A549 (cell line): ENCODE measurements at regions not wholly inside any gene's neighbourhood (a gene's known extent, or its start where the extent isn't known, plus 50 kb on each side); places are given as distances from the start of the nearest gene placed in this dataset.
A peak's percentile ranks its signal among the peaks of the same experiment; 100 is the strongest.

Experiments
- ATAC-seq, 2 experiments: fragments of 200-7000 bp in 1 of 2; fragments of >200 bp in 1 of 2; cut with Nextera tagmentation in 1 of 2; cut with Tn5 transposase in 1 of 2; 3 replicates each; pipeline versions ENCODE4 v1.8.0 to v1.9.1; 2018 to 2020; ENCODE audit warnings: mild to moderate bottlenecking in 1 of 2, moderate library complexity in 1 of 2
- CTCF ChIA-PET: fragments of 300-600 bp; sonication (Branson Sonifier 250); formaldehyde crosslinking; extraction: SDS; loops from one replicate; lab custom pipeline; 2021; ENCODE audit warnings: antibody characterized with exemption, inconsistent platforms; lab: Yijun Ruan, JAX
- POLR2A ChIA-PET: fragments of 350-600 bp; formaldehyde crosslinking; extraction: SDS; loops from one replicate; lab custom pipeline; 2021; ENCODE audit warnings: antibody characterized with exemption, inconsistent platforms; lab: Yijun Ruan, JAX
- DNase-seq, 2 experiments: peaks; one replicate each; pipeline versions ENCODE4 v3.0.0 to v3.0.0-alpha.2; 2011 to 2016; ENCODE audit warnings: low read depth in 1 of 2, low spot score in 1 of 2
- FAIRE-seq: peaks from 2 replicates; lab custom pipeline; 2011; peaks lifted over from hg19 to GRCh38; lab: Jason Lieb, UNC
- H3K27ac ChIP-seq, 2 experiments: fragments of >200 bp; sonication (Bioruptor Twin); formaldehyde crosslinking; 3 replicates each; pipeline ENCODE4 v1.5.1; 2016 to 2017
- H3K4me1 ChIP-seq: fragments of >200 bp; sonication (Bioruptor Twin); formaldehyde crosslinking; 3 replicates; pipeline ENCODE4 v1.6.1; 2016
- H3K4me2 ChIP-seq: fragments of >200 bp; sonication (Bioruptor Twin); formaldehyde crosslinking; 3 replicates; pipeline ENCODE4 v1.6.1; 2016
- H3K4me3 ChIP-seq: fragments of >200 bp; sonication (Bioruptor Twin); formaldehyde crosslinking; 3 replicates; pipeline ENCODE4 v1.5.1; 2016
- H3K9me3 ChIP-seq: fragments of >200 bp; sonication (Bioruptor Twin); formaldehyde crosslinking; 3 replicates; pipeline ENCODE4 v1.6.1; 2016
- BHLHE40 ChIP-seq: IDR thresholded peaks from 2 replicates; pipeline ENCODE4 v1.6.1; 2012; ENCODE audit warnings: low read depth, low read length, inconsistent platforms
- CTCF ChIP-seq: fragments of >200 bp; sonication (Bioruptor Twin); formaldehyde crosslinking; IDR thresholded peaks from 3 replicates; pipeline ENCODE4 v1.5.1; 2016
- E2F6 ChIP-seq: IDR thresholded peaks from 2 replicates; pipeline ENCODE4 v1.6.1; 2012; ENCODE audit warnings: low read depth, borderline replicate concordance
- ESRRA ChIP-seq: fragments of 150-350 bp; IDR thresholded peaks from 2 replicates; pipeline ENCODE4 v1.6.1; 2014; ENCODE audit warnings: mild to moderate bottlenecking, low read length, borderline replicate concordance
- FOSL2 ChIP-seq, 2 experiments: fragments of 450-650 bp in 1 of 2; fragments of >200 bp in 1 of 2; sonication (Bioruptor Twin) in 1 of 2; formaldehyde crosslinking; IDR thresholded peaks; 2 replicates each; pipeline versions ENCODE4 v1.5.0 to v1.6.1; 2016 to 2020; ENCODE audit warnings: mild to moderate bottlenecking in 1 of 2, moderate library complexity in 1 of 2
- FOXS1 ChIP-seq: fragments of 250-450 bp; sonication (Bioruptor Pico); IDR thresholded peaks from 2 replicates; pipeline ENCODE4 v1.5.0; 2020; ENCODE audit warnings: mild to moderate bottlenecking, moderate library complexity
- HDAC2 ChIP-seq: fragments of 200-600 bp; sonication (generic); IDR thresholded peaks from 2 replicates; pipeline ENCODE4 v1.6.1; 2016
- HMGXB4 ChIP-seq: fragments of 250-450 bp; sonication (Bioruptor Pico); IDR thresholded peaks from 2 replicates; pipeline ENCODE4 v1.5.0; 2021; ENCODE audit warnings: mild to moderate bottlenecking, moderate library complexity, borderline replicate concordance
- JUN ChIP-seq, 2 experiments: fragments of >200 bp; sonication (Bioruptor Twin); formaldehyde crosslinking; IDR thresholded peaks; 2 replicates in 1 of 2; 3 replicates in 1 of 2; pipeline ENCODE4 v1.6.1; 2016 to 2017
- MAFK ChIP-seq: fragments of 450-650 bp; IDR thresholded peaks from 2 replicates; pipeline ENCODE4 v1.6.1; 2014; ENCODE audit not compliant: partially characterized antibody
- NPAS2 ChIP-seq: fragments of 250-450 bp; sonication (Bioruptor Pico); IDR thresholded peaks from 2 replicates; pipeline ENCODE4 v1.8.0; 2022; ENCODE audit warnings: mild to moderate bottlenecking, moderate library complexity, borderline replicate concordance
- PHF8 ChIP-seq: fragments of 200-600 bp; sonication (generic); IDR thresholded peaks from 2 replicates; pipeline ENCODE4 v1.6.1; 2016; ENCODE audit warnings: low read depth, mild to moderate bottlenecking, antibody characterized with exemption, moderate library complexity, borderline replicate concordance
- RAD21 ChIP-seq, 2 experiments: fragments of >200 bp in 1 of 2; sonication (Bioruptor Twin) in 1 of 2; formaldehyde crosslinking in 1 of 2; IDR thresholded peaks in 1 of 2; conservative IDR thresholded peaks in 1 of 2; 2 replicates in 1 of 2; 3 replicates in 1 of 2; pipeline ENCODE4 v1.6.1; 2012 to 2018; ENCODE audit warnings: inconsistent platforms in 1 of 2
- SMC3 ChIP-seq: fragments of >200 bp; sonication (Bioruptor Twin); formaldehyde crosslinking; IDR thresholded peaks from 3 replicates; pipeline ENCODE4 v1.6.1; 2018; ENCODE audit warnings: inconsistent platforms
- TFCP2L1 ChIP-seq: fragments of 250-450 bp; sonication (Bioruptor Pico); IDR thresholded peaks from 2 replicates; pipeline ENCODE4 v1.5.0; 2021; ENCODE audit warnings: mild to moderate bottlenecking
- ZFP36 ChIP-seq: fragments of 450-650 bp; IDR thresholded peaks from 2 replicates; pipeline ENCODE4 v1.6.1; 2014; ENCODE audit warnings: borderline replicate concordance; ENCODE audit not compliant: partially characterized antibody
- WGBS: methylation state at CpG from one replicate; pipeline ENCODE4 v1.1.6; 2017; ENCODE audit errors: missing lambda C conversion rate; 5-methylcytosine and 5-hydroxymethylcytosine counted together

GRCh38 chr10:127805950-127806349 lies 69.0 kb downstream of the FOXI2 start:
- no peak for ATAC-seq
- Histone ChIP-seq H3K27ac (no peak overlapping the region), H3K4me2 (no peak overlapping the region), H3K4me3 (no peak overlapping the region), H3K9me3 (no peaks in the 10 kb centered on the region), H3K4me1 (no peaks in the 10 kb centered on the region)
- TF ChIP-seq JUN (IDR thresholded peaks at IDR 0.05) (no peak), NPAS2 (no peak), E2F6 (no peak), HMGXB4 (CRISPR knock-in tag) (no peak), ESRRA (no peak), ZFP36 (no peak), MAFK (no peak)
- ChIA-PET POLR2A (no interaction called here), CTCF (interaction anchor here (1.3 kb wide), 2 partner anchors 90 to 205 kb away, joined by 3 to 4 read pairs; no protein-coding TSS in a partner anchor)
- no peak for FAIRE-seq
- WGBS, result 4% methylated on average over 3 of the region's 3 CpGs
- DNase-seq, result no peak

DNA sequence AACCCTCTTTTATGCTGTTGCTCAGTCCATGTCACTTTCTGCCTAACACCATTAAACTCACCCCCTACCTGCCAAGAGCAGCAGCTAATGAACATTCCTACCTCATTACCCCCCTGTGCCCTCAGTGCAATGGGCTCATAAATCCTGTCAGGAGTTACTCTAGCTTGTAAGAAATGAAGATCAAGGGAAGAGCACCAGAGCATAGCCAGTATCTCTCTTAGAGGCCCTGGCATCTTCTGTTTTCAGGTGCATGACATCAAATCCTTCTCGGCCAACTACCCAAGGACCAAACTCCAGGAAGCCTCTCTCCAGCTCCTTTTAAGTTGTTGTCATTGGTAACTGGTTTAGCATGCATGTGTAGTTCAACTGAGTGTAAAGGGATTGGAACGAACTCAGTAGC lies 75.1 kb downstream of the FOXI2 start:
- ChIA-PET CTCF (interaction anchor here (1.0 to 2.7 kb wide), 3 partner anchors 11 to 98 kb away, joined by 3 to 8 read pairs (median 3); no protein-coding TSS in a partner anchor), POLR2A (no interaction called here)
- no peak overlapping the region for H3K4me3 ChIP-seq
- WGBS, result 8% methylated on average over 2 of the region's 2 CpGs
- no peak overlapping the region for H3K4me2 ChIP-seq
- H3K27ac ChIP-seq, result no peak overlapping the region
- H3K9me3 ChIP-seq, result no peaks in the 10 kb centered on the region
- DNase-seq (no peak), ATAC-seq (no peak), FAIRE-seq (no peak)
- TF ChIP-seq SMC3, result no peak
- no peaks in the 10 kb centered on the region for H3K4me1 ChIP-seq

DNA sequence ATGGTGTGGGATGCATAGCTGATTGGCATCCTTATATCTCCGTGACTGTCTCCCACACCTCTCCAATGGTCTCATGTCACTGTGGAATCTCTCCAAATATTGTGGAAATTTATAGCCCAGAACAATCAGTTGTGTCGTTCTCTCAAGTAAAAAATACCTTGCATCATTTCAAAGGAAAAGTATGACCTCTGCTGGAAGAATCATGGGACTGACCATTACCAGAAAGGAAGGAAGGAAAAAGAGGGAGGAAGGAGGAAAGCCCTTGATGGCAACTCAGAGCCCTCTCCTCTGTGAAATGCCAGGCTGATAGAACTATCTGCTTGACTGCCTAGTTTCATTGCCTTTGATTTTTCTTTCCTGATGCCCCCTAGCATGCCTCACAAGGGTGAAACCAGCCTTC lies 76.3 kb downstream of the FOXI2 start:
- FAIRE-seq, result no peak
- H3K4me3 ChIP-seq, result no peak overlapping the region
- peak in 1 of 2 experiments; percentile 57; a peak in 2 of 6 replicates for ATAC-seq
- 3% methylated on average over 2 of the region's 2 CpGs for WGBS
- POLR2A ChIA-PET, result no interaction called here
- H3K4me2 ChIP-seq, result no peak overlapping the region
- no peaks in the 10 kb centered on the region for H3K4me1 ChIP-seq
- DNase-seq, result no peak
- TF ChIP-seq SMC3, result 0 out of 3 replicates have a peak, but pooled peaks have one; percentile 11
- TF ChIP-seq RAD21 (conservative IDR thresholded peaks at IDR 0.05 in 1 of 2, IDR thresholded peaks at IDR 0.05 in 1 of 2), result peak; percentile 24 to 45; a peak in 2 of 5 replicates
- peak; percentile 17; the same call in 1 of the 3 replicates for TF ChIP-seq CTCF
- TF ChIP-seq FOSL2 (IDR thresholded peaks at IDR 0.05), result no peak
- no peak for TF ChIP-seq FOSL2 (CRISPR knock-in tag; IDR thresholded peaks at IDR 0.05)
- TF ChIP-seq ESRRA, result no peak
- no peak overlapping the region for H3K27ac ChIP-seq
- H3K9me3 ChIP-seq, result no peaks in the 10 kb centered on the region
- CTCF ChIA-PET, result interaction anchor here (0.9 to 2.7 kb wide), 7 partner anchors 8 to 123 kb away, joined by 3 to 8 read pairs (median 3); no protein-coding TSS in a partner anchor

DNA sequence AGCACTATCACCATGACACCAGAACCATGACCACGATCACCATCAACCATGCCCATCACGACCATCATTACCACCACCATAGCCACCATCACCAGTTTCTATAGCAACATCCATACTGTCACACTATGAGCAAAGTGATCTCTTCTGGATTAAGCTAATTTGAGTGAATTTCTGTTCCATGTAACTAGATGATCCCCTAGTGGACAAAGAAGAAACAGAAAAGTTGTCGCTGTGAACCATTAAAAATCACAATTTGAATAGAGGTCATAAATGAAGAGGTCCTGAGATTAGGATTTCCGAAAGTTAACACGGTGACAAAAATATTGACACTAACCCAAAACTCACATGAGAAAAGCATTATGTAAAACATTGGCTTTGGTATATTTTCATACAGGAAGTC lies 77.6 kb downstream of the CLRN3 start:
- 2% methylated on average over 5 of the region's 5 CpGs for WGBS
- ChIA-PET POLR2A (no interaction called here), CTCF (no interaction called here)
- Histone ChIP-seq H3K4me3 (no peak overlapping the region), H3K4me2 (no peak overlapping the region), H3K4me1 (no peaks in the 10 kb centered on the region), H3K9me3 (no peaks in the 10 kb centered on the region), H3K27ac (no peak overlapping the region)
- TF ChIP-seq RAD21 (conservative IDR thresholded peaks at IDR 0.05 in 1 of 2, IDR thresholded peaks at IDR 0.05 in 1 of 2) (0 out of 5 replicates have a peak, but pooled peaks of 1 of the 2 experiments have one; percentile 24), BHLHE40 (no peak), PHF8 (no peak), TFCP2L1 (CRISPR knock-in tag) (no peak), HDAC2 (no peak), FOXS1 (CRISPR knock-in tag) (no peak)
- FAIRE-seq (no peak), ATAC-seq (no peak), DNase-seq (no peak)
